GM21619 (cell line): ENCODE measurements at regions not wholly inside any gene's neighbourhood (a gene's known extent, or its start where the extent isn't known, plus 50 kb on each side); places are given as distances from the start of the nearest gene placed in this dataset.

ENCODE experiments used
- ATAC-seq: cut with Tn5 transposase; IDR thresholded peaks from one replicate; pipeline ENCODE4 v1.9.1; 2021; ENCODE audit not compliant: unreplicated experiment

- ATAC-seq, result no peak
Observed at GRCh38 chr4:175514174-175514573, 297.9 kb downstream of the GPM6A start.

- ATAC-seq, result no peak
Observed at GRCh38 chr4:175530655-175531054, 281.4 kb downstream of the GPM6A start.

DNA sequence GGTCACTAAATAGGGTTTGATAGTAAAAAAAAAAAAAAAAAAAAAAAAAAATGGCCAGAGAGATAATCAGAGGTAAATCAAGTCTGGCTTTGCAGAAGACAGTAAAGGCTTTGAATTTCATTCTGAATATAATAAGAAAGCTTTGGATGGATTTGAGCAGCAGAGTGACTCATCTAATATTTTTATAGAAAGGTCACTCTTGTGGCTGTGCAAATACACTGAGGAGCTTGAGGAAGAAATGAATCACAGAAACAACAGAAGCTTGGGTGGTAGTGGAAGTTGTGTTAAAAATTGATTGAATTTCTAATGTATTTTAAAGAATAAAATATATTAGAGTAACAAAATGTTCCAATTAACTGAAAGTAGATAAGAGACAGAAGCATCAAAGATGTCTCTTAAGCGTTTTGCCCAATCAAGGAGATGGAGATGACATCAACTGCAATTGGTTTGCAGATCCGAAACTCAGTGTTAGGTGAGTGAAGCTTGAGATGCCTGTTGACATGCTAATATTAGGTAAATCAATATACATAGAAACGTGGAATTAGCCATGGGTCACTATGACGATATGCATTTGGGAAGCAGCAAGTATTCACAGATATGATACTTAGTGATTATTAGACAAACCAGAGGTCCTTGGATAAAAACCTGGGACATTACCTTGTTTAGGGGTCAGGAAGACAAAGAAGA, 280.5 kb downstream of the GPM6A start:
- no peak for ATAC-seq

GRCh38 chr4:175536852-175537453, 275.1 kb downstream of the GPM6A start:
- ATAC-seq, result no peak

GRCh38 chr4:175539498-175539897, 272.6 kb downstream of the GPM6A start:
- ATAC-seq, result no peak

DNA sequence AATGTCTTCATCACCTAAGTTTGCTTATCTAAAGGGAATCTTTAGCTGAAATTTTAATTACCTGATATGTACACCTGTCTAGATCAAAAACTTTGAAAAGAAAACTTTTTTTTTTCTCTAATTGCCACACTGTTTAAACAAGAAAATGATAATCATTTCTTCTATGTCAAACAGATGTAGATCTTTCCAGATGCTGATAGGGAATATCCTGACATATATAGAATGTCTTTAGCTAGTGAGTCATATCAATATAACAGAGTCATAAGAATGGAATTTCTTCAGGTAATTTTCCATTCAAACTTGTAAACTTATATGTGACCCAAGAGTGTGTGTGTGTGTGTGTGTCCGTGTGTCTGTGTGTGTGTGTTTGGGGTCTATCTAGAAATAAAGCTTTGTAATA, 271.9 kb downstream of the GPM6A start:
- ATAC-seq, result no peak

DNA sequence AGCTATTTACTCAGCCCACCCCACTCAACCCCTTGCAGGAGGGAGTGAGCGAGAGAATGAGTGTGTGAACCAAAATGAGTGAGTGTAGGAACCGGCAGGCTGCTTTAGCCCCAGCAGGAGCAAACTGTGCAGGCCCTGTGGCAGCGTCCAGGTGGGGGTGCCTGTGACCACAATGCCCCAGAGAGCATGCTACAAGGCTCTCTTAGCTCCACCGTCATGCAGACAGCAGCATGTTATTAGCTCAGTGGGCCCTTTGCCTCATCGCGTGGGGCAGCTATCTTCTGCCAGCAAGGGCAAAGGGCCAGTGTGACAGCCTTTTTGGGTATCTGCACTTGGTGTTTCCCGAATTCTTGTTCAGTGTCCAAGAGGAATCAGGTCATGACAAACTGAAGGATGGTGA, 271.3 kb downstream of the GPM6A start:
- ATAC-seq, result no peak

GRCh38 chr4:175542786-175543185, 269.3 kb downstream of the GPM6A start:
- ATAC-seq, result no peak

GRCh38 chr4:175559126-175559525, 252.9 kb downstream of the GPM6A start:
- ATAC-seq, result no peak

- ATAC-seq, result no peak
Observed at GRCh38 chr4:175559526-175559925, 252.5 kb downstream of the GPM6A start.

GRCh38 chr4:175560604-175561003, 251.5 kb downstream of the GPM6A start:
- ATAC-seq, result no peak

DNA sequence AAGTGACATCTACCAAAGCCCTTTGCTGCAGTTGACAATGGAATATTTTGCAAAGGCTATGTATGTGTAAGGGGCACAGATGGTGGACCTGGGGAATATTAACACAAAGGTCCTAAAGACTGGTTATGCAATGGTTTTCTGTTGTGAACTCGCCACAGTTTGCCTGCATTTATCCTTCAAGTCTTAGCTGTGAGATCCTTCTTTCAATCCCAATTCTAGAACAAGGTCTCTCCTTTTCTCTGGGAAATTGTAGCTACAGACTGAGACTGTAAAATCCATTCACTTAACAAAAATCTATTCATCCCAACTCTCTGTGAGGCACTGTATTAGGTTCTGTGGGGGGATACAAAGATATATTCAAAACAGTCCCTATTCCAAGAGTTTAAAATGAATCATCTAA, 250.4 kb downstream of the GPM6A start:
- ATAC-seq, result no peak

DNA sequence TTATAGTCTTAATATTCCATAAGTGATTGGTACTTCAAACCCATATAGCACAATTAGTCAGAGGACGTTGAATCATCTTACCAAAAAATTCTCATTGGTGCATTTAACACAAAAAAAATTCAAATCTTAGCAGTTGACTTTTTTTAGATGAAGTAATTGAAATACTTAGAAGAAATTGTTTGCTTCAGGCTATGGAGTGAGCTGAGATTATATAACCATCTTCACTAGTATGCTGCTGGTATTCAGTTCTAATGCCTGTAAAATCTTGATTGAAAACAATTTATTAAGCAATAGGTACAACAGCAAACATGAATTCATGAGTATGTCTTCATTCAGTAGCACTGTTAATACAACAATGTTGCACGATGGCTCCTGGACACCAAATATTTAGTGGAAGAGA, 250.0 kb downstream of the GPM6A start:
- no peak for ATAC-seq

- no peak for ATAC-seq
Observed at GRCh38 chr4:175562542-175562941, 249.5 kb downstream of the GPM6A start.
